Nucleus accumbens (tissue), 56 donors: ENCODE measurements at regions not wholly inside any gene's neighbourhood (a gene's known extent, or its start where the extent isn't known, plus 50 kb on each side); places are given as distances from the start of the nearest gene placed in this dataset.

Experiments
- DNase-seq, 56 donors: peaks; one replicate each; lab custom pipeline; 2025; lab: John Stamatoyannopoulos, UW

DNA sequence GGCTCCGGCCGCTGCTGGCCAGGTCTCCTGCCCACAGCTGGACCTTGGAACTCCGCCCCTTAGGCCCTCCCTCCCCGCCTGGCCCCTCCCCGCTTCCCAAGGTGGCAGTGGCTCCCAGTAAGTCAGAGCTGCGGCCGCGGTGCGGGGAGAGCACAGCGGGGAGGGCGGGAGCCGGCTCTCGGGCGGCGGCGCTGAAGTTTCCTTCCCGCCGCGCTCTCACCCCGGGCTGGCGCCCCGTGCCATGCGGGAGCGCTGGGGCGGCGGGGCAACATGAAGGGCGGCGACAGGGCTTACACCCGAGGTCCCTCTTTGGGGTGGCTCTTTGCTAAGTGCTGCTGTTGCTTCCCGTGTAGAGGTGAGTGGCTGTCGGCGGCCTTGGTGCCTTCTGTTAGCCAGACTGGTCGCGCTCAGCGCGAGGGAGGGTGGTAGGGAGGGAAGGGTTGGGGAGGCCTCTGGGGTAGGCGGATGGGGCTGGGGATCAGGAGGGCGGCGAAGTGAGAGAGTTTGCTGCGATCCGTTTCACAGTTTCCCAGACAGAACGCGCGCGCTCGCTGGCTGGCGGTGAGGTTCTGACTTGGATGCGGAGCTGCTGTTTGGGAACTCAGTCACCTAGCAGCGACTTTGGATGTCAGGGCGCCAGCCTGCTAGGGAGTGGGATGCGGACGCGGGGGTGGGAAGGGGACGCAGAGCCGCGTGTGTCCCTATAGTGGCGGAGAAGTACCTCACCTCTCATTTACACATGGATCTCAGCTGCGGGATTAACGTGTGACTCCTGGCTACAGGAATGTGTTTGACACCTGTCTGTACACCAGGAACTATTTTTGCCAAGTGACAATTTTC is 145.5 kb upstream of the UMPS start:
- peak in 29 of 56 donors; percentile 5 to 64 (median 31) for DNase-seq

GRCh38 chr3:124586126-124587052 is 143.9 kb upstream of the UMPS start:
- peak in 2 of 56 donors; percentile 12 for DNase-seq

GRCh38 chr3:124587053-124587408 is 143.2 kb upstream of the UMPS start:
- DNase-seq = no peak

- no peak for DNase-seq
Measured at GRCh38 chr3:124588036-124588435, 142.2 kb upstream of the UMPS start.

- DNase-seq = no peak
Measured at GRCh38 chr3:124588794-124589193, 141.5 kb upstream of the UMPS start.

DNA sequence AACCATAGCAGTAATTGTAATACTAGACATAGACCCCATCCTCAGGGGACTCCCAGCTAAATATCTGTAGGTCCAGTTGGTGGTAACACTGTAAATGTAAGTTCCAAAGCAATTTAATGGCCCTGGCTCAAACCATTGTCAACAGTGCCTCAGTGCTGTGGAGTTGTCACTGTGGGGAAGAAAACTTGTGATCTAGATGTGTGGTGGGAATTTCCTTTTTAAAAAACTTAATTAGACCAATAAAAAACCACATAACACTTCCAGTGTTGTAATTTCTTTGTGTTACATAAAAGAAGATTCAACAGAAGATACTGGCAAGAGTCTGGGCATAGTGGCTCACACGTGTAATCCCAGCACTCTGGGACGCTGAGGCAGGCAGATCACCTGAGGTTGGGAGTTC is 138.6 kb upstream of the UMPS start:
- no peak for DNase-seq

- peak in 4 of 56 donors; percentile 6 to 18 (median 14) for DNase-seq
Measured at GRCh38 chr3:124592658-124593441, 137.4 kb upstream of the UMPS start.

DNA sequence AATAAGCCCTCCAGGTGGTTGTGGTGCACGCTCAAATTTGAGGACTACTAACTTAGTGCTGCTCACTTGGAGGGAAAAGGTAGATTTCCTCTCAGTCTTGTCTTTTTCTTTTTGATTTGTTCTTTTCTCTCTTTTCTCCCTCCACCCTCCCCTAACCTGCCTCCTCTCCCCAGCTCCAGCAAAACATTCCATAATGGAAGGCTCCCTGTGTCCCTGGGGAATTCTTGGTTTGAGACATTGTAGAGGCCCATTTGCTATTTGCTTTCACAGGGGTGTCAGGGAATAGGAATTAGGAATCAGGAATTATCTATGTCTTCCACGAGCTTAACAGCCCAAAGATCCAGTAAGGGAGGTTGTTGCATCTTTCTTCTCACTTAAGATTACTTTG is 136.8 kb upstream of the UMPS start:
- DNase-seq = no peak

DNA sequence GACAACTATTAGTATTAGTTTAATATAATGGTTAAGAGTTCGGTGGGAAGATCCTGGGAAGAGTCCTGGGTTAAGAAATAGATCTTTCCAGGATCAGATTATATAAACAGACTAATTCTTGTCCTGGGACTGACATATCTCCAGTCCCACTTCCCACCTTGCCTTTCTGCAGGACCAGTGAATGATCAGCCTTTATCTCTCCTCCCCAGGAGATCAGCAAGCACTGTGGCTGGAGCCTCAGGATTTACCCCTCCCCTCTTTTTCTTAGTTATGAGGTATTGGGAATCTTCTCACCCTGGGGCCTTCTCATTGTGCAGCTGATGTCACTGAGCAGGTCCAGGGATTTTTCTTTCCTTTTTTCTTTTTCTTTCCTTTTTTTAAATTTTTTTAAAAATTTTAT is 135.7 kb upstream of the UMPS start:
- DNase-seq = no peak

GRCh38 chr3:124597273-124597672 is 133.0 kb upstream of the UMPS start:
- no peak for DNase-seq

DNA sequence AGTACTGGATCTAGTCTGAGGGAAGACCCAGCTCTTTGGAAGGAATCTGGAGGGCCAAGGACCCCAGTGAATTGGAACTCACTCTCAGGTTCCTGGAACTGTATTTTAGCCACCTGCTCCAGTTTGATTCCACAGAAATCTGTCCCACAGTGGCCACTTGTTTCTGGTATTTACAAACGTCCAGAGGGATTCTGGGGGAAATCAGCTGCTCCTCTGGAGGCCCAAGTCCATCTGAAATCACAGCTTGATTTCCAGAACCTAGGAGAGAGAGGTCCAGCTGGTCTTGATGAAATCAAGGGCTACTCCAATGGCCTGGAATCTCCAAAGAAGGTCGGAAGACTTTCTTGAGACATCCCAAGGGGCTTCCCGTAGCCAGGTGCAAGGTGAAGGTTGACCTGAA is 132.3 kb upstream of the UMPS start:
- DNase-seq = no peak

- DNase-seq = no peak
Measured at GRCh38 chr3:124599147-124599765, 131.0 kb upstream of the UMPS start.

DNA sequence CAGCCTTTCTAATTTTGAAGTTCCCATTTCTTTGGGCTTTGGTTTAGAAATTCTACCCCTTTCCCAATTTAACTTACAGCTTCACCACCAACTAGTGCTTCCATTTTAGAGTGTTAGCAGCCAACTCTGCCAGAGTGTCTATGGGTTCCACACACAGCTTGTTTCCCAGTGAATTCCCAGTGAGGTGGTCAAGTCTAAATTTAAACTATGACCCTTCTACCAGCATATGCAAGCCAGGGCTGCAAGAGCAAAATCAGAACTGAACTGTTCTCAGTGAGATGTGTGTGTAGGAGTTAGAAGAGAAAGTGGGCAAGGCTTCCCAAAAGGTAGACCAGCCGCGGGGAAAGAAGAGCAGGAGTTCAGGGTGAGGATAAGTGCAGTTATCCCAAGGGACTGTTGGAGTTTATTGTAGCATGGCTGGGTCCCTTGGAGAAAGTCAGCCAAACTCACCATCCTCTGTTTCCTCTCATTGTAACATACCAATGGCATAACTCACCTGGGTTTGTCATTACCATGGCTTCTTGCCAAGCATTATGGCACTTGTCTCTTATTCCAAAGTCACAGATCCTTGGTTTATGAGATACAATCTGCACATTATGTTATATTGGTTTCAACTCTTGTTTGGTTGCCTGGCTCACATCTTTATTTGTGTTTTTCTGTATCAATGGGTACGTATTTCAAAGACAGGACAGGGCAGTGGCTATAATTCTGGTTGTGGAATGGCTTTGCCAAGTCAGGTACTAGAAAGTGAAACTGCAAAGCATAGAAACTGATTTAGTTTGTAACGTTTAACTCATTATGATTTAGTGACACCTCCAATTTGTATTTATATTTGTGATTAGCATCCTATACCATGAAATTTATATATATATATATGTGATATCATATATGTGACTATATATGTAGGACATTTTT is 130.2 kb upstream of the UMPS start:
- DNase-seq = no peak

DNA sequence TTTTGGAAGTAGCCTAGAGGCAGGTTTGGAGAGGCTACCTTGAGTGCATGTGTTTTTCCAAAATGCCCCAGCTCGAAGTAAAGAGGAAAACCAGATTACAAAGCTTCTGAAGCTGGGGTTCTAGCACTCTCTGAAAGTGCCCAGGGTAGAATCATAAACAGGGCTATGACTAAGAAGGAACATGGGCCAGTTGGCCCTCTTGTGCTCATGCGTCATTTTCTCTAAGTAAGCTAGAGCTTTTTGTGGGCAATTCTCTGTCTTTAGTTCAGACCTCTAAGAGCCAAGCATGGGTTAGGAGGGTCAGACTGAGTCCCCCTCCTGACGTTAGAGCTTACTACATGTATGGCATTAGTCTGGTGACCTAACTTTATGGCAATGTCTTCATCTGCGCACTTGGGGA is 129.5 kb upstream of the UMPS start:
- DNase-seq = peak in 1 of 56 donors; percentile 27

- no peak for DNase-seq
Measured at GRCh38 chr3:124601190-124601589, 129.1 kb upstream of the UMPS start.

- DNase-seq = no peak
Measured at GRCh38 chr3:124602980-124603627, 127.1 kb upstream of the UMPS start.

- DNase-seq = peak in 1 of 56 donors; percentile 22
Measured at GRCh38 chr3:124605781-124606579, 124.3 kb upstream of the UMPS start.

- no peak for DNase-seq
Measured at GRCh38 chr3:124607163-124607562, 123.1 kb upstream of the UMPS start.
